ENCODE measurements at regions not wholly inside any gene's neighbourhood (a gene's known extent, or its start where the extent isn't known, plus 50 kb on each side); places are given as distances from the start of the nearest gene placed in this dataset.

GRCh38 chr12:84594157-84594556, 318.4 kb downstream of the SLC6A15 start:
- no peak for DNase-seq

DNA sequence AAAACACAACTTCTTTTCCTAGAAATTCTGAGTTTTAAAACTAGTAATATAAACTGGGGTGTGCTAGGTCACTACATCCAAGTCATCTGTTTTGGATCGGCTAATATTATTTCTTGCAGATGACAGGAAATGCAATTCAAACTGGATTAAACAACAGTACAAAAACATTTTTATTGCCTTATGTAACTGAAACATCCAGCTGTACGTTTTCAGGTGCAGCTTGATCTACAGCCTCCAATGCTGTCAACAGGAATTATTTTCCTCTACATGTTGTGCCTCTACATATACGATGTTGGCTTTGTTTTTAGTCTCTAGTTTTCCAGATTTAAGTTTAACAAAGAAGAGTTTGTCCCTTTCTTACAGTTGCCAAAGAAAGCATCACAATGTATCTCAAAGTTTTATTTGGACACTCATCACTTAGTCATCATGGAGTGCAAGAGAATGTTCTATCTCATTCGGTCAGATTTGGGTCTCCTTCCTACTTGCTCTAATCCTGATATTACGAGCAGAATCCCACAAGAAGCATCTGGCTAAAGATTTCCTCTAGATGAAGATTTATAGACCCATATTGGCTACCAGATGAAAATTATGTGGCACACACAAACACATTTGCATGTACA, 326.7 kb downstream of the SLC6A15 start:
- no peak for DNase-seq

- DNase-seq: no peak
Measured at GRCh38 chr12:84572196-84572595, 340.4 kb downstream of the SLC6A15 start.

DNA sequence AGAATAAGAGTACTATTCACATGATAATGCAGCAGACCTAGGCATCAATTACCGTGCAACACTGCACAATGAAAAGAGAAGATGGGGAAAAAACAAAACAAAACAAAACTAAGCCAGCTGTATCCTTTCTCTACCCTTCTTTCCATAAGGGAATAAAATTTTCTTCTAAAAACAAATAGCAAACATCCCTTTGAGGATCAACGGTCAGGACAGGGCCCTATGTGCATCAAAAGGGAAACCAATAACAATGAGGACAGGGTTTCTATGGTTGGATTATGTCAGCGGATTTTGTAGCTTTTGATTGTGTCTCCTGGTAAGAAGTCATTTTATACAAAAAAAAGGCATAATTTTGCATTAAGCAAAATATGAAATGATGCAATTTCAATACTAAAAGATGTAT, 350.3 kb downstream of the SLC6A15 start:
- no peak for DNase-seq

DNA sequence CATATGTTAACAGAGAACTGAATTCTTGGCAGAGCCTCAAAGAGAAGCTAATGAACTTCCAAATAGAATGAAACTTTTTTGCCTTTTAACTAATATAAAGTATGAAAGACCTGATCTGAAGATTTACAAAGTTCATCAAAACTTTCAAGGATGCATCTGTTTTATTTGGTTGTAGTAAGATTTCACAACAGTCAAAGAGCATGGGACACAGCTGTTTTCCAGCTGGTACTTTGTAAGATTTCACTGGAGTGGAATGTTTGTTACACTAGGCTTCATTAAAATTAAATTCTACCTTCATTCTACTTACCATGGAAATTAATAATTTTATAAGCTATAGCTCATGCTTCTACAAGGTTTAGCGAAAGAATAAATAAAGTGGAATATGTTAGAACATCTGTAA, 351.2 kb downstream of the SLC6A15 start:
- DNase-seq: no peak

- no peak for DNase-seq
Measured at GRCh38 chr12:84554199-84554723, 358.3 kb downstream of the SLC6A15 start.

DNA sequence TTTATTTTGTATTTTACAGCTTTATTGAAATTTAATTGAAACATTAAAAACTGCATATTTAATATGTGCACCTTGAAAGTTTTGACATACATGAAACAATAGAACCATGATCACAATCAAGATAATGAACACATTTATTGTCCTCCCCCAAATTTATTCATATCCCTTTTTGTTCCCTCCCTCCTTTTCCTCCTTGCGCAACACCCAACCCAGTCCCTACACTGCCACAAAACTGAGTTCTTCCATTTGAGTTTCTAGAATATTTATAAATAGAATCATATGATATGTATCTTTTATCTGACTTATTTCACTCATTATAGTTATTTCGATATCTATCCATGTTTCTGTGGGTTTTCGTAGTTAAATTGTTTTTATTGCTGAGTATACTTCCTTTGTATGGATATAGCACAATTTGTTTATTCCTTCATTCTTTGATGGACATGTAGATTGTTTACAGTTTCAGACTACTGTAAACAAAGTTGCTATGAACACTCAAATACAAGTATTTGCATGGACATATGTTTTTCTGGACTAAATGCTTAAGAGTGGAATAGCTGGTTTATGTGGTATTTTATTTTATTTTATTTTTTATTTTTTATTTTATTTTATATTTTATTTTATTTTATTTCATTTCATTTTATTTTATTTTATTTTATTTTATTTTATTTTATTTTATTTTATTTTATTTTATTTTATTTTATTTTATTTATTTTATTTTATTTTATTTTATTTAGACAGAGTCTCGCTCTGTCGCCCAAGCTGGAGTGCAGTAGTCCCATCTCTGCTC, 359.1 kb downstream of the SLC6A15 start:
- DNase-seq: no peak

- no peak for DNase-seq
Measured at GRCh38 chr12:84551373-84551772, 361.2 kb downstream of the SLC6A15 start.

- no peak for DNase-seq
Measured at GRCh38 chr12:84550518-84550917, 362.1 kb downstream of the SLC6A15 start.

DNA sequence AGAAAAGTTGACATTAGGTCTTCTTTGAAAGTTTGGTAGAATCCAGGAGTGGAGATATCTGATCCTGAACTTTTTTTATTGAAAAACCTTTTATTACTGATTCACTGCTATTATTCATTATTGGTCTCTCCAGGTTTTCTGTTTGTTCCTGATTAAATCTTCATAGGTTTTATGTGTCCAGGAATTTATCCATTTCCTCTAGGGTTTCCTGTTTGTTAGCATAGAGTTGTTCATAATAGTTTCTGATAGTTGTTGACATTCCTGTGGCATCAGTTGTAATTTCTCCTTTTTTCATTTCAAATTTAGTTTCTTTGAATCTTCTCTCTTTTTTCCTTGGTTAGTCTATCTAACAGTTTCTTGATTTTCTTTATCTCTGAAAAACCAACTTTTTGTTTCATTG, 370.3 kb downstream of the SLC6A15 start:
- DNase-seq: no peak

- DNase-seq: no peak
Measured at GRCh38 chr12:84537666-84538065, 374.9 kb downstream of the SLC6A15 start.

DNA sequence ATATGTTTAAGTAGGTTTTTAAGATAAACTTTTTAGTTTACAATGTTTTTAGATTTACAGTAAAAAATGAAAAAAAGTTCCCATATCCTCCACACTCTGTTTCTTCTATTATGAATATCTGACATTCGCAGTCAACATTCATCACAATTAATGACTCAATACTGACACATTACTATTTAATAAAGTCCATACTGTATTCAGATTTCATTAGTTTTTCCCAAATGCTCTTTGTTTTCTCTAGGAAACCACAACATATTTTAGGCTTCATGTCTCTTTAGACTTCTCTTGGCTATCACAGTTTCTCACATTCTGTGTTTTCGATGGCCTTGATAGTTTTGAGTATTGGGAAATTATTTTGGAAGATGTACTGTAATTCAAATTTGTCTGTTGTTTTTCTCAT, 399.8 kb downstream of the SLC6A15 start:
- no peak for DNase-seq

DNA sequence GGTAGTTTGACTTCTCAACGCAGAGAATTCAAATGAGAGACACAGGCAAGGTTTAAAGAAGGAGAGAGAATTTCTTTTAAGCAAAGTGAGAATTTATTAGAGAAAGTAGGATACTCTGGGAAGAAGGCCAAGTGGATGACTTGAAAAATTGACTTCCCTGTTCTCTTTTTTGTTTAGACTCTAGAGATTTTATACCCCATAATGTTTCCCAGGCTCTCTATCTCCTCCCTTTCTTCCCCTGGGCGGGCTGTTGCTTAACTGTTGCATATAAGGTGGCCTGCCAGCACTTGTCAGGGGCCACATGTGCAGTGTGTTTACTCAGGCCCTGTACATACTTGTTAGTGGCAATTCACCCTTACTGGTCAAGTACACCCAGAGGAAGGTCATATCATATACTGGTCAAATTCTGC, 403.7 kb downstream of the SLC6A15 start:
- DNase-seq: peak; percentile 21

GRCh38 chr12:84507956-84508850, 404.4 kb downstream of the SLC6A15 start:
- DNase-seq: peak; percentile 21

- no peak for DNase-seq
Measured at GRCh38 chr12:84506282-84506681, 406.3 kb downstream of the SLC6A15 start.

GRCh38 chr12:84502907-84503787, 409.5 kb downstream of the SLC6A15 start:
- DNase-seq: no peak

DNA sequence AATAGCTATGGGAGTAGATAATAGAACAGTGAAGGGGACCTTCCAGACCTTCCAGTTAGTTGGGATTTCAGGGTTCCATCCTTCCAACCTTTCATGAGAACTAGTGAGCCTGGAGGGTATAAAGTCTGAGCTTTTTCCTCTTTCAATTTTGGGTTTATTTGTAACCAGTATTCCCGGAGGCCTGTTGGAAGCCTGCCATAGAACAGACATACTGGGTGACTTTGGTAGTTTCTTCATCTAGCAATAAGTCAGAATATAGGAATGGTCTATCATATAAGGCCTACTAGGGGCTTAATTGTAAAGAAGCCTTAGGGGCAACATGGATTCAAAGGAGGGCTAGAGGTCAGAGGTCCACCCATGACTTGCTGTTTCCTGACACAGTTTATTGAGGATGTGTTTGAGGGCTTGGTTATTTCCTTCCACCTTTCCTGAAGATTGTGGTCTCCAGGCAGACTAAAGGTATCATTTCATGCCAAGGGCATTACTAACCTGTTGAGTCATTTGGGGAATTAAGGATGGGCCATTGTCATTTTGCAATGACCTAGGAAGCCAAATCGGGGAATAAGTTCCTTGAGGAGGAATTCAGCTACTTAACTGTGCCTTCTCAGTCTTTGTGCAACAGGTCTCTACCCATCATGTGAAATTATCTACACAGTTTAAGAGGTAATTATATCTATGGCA, 410.3 kb downstream of the SLC6A15 start:
- DNase-seq: no peak

DNA sequence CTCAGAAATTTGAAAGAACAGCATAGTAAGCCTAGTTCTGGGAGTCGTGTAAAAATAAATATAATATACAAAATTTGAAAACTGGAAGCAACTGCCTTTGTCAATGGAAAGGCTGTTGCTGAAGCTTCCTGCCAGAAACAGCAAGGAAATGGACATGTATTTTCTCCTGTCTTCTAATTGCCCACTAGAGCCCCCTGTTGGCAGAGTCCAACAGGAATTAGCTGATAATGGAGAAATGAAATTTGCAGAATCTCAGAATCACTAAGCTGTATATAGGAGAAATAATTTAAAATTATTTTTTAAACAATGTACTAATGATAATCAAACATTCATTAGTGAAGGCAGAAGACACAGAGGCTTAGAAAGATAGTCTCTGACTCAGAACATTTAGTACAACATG, 414.8 kb downstream of the SLC6A15 start:
- no peak for DNase-seq

DNA sequence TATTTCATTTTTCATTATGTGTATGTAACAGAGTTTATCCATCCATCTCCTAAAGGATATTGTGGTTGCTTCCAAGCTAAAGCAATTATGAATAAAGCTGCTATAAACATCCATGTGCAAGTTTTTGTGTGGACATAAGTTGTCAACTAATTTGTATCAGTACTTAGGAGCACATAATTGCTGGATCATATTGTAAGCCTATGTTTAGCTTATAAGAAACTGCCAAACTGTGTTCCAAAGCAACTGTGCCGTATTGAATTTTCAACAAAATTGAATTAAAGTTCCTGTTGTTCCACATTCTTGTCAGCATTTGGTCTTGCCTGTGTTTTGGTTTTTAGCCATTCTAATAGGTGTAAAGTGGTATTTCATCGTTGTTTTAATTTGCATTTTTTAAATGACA, 416.9 kb downstream of the SLC6A15 start:
- DNase-seq: no peak

DNA sequence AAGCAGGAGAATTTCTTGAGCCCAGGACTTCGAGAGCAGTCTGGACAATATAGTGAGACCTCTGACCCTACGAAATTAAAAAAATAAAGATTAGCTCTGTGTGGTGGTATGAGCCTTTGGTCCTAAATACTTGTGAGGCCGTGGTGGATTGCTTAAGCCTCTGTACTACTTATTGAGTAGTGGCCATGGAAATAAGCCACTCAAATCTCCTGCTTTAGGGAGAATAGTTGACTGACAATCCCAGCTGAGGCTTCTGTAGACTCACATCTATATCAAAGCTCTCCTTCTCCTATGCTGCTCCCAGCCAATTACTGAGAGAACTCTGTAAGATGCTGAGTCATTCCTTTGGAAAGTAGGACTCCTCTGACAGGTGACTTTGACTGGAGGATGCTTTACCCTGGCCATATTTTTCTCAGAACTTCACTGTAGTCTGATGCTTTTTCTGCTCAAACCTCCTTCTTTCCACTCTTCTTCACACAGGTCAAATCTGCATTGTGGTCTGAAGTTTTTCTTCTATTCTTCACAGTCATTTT, 420.2 kb downstream of the SLC6A15 start:
- no peak for DNase-seq

DNA sequence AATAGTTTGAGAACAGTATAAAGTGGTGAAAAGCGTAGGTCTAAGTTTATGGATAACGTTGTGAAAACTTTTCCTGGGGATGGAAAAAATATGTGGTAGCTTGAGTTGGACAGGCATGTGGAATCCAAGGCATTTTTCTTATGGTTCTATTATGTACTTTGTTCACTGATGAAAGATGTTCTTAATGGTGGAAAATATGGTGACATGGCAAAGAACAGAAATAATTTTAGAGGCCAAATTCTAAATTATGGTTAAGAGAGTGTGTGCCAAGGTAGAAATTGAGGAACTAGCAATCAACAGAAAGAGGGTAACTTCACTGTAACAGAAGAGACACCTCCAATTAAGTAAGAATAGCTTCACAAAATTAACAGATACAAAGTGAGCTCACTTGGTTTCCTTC, 427.8 kb downstream of the SLC6A15 start:
- DNase-seq: no peak

GRCh38 chr12:84480803-84481202, 431.8 kb downstream of the SLC6A15 start:
- no peak for DNase-seq

Measured in NCI-H510A (cell line).